Stimulated activated CD8-positive, alpha-beta memory T cell treated with anti-CD3 and anti-CD28 coated beads, Interleukin-15, amount 100 ng/mL, for 4 hours (primary cell): ENCODE measurements at regions not wholly inside any gene's neighbourhood (a gene's known extent, or its start where the extent isn't known, plus 50 kb on each side); places are given as distances from the start of the nearest gene placed in this dataset.

ENCODE experiments used
- DNase-seq, 2 donors: peaks; one replicate each; pipeline ENCODE4 v3.0.0-alpha.2; 2020; ENCODE audit warnings: low read depth in 2 of 2

DNA sequence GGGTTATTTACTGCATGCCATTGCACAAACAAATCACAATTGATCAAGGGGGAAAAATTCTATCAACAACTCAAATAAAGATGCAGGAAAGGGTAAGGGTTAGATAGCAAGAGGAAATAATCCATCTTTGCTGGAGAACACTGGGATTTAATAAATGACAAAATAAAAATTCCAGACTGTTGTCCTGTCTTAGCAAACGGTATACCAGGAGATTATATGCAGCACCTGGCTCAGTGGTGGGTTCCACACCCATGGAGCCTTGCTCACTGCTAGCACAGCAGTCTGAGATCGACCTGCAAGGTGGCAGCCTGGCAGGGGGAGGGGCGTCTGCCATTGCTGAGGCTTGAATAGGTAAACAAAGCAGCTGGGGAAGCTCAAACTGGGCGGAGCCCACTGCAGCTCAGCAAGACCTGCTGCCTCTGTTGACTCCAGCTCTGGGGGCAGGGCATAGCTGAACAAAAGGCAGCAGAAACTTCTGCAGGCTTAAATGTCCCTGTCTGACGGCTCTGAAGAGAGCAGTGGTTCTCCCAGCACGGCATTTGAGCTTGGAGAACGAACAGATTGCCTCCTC lies 296.5 kb upstream of the THSD7B start:
- DNase-seq: no peak

DNA sequence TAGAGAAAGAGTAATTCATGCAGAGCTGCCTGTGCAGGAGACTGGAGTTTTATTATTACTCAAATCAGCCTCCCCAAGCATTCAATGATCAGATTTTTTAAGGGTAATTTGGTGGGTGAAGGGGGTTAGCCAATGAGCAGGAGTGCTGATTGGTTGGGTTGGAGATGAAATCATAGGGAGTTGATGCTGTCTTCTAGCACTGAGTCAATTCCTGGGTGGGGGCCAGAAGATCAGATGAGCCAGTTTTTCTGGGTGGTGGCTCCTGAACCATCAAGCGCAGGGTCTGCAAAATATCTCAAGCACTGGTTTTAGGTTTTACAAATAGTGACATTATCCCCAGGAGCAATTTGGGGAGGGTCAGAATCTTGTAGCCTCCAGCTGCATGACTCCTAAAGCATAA lies 312.8 kb upstream of the THSD7B start:
- DNase-seq: no peak

DNA sequence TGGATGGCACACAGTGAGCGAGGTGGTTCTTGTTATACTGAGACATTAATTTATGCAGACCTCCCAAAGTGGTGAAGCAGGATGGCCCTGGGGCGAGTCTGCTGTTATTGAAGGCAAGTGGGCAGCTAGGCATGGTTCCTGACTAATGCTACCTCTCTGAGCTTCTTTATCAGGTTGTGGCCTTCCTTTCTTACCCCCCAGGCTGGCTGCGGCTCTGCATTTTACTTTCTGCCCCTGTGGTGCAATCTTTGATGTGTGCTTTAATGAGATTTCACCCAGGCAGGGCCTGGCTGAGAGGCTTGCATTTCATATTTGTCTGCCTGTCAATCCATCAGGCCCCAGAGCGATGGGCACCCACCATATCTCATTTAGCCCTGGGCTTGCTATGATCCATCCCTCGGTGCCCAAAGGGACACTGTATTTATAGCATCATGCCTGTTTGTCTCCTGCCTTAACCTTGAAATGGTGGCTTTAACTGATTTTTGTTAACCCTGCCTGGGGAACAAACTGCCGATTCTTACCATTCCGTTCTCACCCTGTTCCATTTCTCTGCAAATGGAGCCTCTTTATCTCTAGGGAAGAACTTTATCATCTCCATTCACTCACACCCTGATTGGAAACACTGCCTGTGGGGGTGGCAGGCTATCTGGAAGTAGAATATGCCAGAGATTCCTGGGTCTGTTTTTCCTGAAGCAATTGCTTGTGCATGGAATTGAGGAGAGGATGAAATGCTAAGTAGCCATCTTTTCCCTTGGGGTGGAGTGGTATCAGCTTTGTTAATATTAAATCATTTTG lies 316.2 kb upstream of the THSD7B start:
- DNase-seq: no peak

DNA sequence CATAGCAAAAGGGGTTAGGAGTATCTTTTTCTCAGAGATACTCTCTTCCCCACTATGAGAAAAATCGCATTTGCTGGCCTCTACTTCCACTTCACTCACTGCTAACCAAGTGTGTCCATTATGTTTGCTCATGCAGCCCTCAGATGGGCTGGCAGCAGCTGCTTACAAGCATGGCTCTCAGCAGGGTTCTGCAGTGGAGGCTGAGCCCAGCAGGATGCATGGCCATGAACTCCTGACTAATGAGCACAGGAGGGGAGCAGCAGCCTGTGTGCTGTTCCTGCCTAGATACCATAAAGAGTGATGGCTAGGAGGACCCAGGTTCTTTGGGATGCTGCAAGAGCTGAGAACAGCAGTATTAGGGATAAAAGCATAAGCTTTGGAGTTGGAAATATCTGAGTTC lies 316.9 kb upstream of the THSD7B start:
- DNase-seq: no peak

- no peak for DNase-seq
Observed at GRCh38 chr2:136444323-136444722, 321.0 kb upstream of the THSD7B start.

DNA sequence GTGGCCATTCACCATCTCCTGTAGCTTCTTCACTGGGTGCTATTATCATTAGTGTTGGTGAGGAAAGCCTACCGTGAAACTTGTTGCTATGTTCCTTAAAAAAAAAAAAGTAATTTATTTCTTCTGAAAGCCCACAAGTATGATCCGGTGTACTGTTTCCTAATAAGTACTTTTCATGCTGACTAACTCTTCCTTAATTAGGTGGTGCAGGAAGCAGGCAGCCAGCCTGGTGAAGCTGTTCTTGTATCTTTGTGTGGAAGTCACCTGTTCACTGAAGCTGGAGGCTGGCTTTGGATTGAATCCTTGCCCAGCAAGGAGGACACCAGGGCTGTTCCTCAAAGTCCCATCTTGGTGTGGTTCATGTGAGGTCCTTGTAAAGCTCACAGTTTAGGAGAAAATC lies 321.7 kb upstream of the THSD7B start:
- no peak for DNase-seq

DNA sequence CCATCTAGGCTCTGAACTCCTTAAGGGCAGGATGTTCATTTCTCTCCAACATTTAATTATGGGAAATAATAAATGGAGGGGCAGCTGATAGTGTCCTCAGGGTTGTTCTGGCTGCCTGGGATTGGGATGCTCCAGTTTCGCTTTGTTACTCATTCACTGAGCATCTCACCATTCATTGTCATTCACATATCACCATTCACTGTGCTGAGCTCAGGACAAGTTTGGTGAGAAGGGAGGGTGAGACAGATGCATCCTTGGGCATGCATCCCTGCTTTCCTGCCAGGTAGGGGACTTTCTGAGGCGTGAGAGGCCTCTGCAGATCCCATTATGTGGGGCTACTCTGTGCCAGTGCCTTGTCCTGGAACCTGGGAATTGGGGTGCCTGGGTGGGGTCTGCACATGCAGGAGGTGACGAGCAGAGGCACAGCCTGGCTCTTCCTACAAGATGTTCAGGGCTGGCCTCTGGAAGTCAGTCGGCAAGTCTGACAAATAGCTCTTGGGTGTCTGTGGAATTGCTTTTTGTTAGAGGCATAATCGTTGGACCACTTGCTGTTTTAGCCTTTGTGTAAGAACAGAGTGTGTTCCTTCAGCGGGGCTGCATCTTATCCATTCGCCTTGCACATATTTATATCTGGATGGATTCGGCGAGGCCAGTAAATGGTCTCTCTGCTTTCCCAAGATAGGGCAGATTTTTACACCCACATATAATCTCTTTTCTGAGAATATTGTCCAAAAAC lies 323.2 kb upstream of the THSD7B start:
- no peak for DNase-seq

DNA sequence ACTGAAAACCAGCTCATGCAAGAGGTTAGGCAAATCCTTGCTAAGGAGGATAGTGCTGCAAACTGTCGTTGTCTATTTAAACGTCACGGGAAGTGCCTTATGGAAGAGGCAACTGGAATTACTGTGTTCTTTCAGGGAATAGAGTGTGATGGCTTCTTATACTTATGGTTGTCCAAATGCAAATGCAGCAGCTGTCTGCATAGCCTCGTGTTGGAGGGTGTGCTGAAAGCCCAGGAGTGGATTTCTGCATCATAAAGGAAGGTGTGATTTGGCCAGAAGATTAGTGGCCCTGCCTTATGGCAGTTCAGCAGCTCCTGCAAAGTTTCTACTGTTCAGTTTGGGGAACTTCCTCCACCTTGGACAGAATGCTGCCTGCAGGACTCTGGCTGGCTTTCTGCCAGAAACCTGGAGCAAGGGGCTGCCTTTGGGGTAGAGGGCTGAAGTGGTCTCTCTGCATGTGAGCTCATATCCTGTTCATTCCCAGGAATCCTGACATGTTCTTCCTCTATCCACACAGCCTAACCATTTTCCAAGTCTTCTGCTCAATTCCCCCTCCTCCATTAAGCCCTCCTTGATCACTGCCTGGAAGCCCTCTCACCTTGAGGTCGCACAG lies 321.2 kb upstream of the CXCR4 start:
- DNase-seq: no peak

- DNase-seq: no peak
Observed at GRCh38 chr2:136437461-136437860, 319.5 kb upstream of the CXCR4 start.

- DNase-seq: no peak
Observed at GRCh38 chr2:136436936-136437335, 319.0 kb upstream of the CXCR4 start.

GRCh38 chr2:136434251-136434715 lies 316.3 kb upstream of the CXCR4 start:
- no peak for DNase-seq

GRCh38 chr2:136433261-136433660 lies 315.3 kb upstream of the CXCR4 start:
- no peak for DNase-seq

DNA sequence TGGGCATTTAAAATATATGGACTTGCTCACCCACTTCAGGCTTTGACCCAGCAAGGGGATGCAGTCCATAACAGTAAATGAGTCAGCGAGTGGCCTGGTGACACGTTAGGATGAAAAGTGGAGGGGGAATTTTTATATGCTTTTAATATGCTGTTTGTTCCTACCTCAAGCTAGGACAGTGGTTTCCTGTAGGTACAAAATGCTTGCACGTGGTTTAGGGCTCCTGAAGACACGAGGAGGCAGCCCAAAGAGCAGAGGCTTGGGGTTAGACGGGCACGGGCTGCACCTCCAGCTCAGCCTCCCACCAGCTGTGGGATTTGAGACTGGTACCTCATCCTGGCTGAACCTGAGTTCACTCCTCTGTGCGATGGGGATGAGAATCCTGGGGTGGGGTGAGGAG lies 306.2 kb upstream of the CXCR4 start:
- DNase-seq: no peak

DNA sequence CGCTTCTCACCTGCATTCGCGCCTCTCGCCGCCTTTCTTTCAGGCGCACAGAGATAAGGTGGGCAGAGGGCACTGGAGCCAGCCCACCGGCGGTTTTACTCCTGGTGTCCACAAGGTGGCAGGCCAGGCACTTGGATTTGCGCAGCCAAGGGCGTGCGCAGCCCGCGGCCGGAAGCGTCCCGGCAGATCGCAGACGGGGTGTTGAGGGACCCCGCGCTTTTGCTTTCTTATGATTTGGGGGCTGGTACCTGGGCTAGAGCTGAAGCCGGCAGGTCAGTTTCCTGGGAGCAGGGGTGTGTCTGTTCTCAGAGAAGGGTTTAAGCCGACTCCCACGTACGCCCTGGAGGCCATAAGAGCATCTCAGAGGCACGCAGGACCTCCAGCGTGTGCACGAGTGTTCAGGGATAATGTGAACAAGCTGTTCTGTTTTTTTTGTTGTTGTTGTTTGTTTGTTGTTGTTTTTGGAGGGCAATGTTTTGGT lies 305.6 kb upstream of the CXCR4 start:
- peak; percentile 57 to 63 for DNase-seq

DNA sequence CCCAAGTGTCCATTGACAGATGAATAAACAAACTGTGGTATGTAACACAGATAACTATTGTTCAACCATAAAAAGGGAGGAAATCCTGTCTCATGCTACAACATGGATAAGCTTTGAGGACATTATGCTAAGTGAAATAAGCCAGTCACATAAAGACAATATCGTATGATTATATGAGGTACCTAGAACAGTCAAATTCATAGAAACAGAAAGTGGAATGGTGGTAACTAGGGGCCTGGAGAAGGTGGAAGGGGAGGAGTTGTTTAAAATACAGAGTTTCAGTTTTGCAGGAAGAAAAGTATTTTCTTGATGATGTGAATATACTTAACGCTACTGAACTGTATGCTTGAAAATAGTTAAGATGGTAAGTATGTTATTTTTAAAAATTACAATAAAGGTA lies 304.6 kb upstream of the CXCR4 start:
- no peak for DNase-seq

- DNase-seq: no peak
Observed at GRCh38 chr2:136420346-136420745, 302.4 kb upstream of the CXCR4 start.

DNA sequence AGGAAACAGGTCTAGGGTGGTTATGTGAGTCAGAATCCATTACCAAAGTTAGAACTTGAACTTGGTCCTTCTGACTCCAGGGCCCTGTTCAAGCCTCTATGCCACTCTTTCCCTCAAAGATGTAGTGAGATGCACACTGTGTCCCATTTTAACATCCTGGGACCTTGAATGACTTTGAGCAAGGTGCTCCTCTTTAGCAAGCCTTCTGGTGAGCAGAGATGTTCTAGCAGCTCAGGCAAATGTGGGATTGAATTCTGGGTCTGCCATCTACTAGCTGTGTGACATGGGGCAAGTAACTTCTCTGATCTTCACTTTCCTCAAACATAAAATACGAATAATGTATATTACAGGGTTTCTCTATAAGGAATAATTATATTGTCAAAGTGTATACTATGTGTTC lies 294.0 kb upstream of the CXCR4 start:
- DNase-seq: no peak

DNA sequence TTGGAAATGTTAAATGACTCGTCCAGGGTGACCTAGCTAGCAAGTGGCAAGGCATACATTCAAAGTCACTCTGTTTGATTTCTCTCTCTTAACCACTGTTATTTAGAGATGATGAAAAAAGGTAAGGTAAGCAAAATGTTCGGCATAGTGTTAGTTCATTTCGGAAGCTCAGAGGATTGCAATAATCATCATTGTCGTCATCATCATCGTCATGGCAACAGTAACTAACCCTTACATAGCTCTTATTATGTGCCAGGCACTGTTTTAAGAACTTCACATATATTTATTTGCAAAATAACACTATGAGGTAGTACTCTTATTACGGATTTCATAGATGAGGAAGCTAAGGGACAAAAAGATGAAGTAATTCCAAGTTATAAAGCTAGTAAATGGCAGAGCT lies 292.7 kb upstream of the CXCR4 start:
- DNase-seq: no peak

GRCh38 chr2:136408795-136409194 lies 290.8 kb upstream of the CXCR4 start:
- no peak for DNase-seq

- DNase-seq: no peak
Observed at GRCh38 chr2:136407952-136408318, 290.0 kb upstream of the CXCR4 start.

DNA sequence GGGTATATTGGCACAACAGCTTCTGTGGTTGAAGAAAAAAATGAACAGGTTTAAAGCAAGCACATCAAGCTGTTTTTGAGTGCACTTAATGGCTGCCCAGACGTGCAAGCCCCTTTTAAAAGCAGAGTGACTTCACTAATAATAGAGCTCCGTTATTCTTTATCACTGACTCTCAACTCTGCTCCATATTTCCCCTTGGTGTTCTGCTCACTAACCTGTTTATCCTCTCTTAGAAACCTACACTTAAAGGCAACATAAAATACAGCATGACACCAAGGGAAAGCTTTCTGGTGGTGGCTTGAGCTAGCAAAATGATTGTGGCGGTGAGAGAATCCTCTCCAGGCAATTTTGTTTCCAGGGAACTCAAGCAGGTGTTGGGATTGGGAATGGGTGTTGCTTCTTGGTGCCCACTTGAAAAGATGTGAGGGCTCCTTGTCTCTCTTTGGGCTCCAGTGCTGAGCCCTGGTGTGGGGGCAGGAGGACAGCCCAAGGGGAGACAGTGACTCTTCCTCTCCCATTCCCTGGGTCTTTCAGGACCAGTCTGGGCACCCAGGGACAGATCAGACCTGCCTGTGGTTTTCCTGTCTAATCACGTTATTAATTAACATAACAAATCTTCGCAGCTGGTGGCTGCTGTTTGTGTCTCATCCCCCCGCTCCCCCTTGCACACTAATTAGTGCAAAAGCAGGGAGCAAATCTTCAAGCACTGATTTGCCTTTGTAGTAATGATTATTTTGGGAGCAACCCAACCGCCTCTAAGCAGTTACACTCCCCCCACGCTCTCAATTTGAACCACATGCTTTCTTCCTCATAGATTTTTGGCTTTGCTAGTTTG lies 289.4 kb upstream of the CXCR4 start:
- no peak for DNase-seq

GRCh38 chr2:136404925-136405324 lies 287.0 kb upstream of the CXCR4 start:
- DNase-seq: no peak
